H9 (cell line): ENCODE measurements at regions not wholly inside any gene's neighbourhood (a gene's known extent, or its start where the extent isn't known, plus 50 kb on each side); places are given as distances from the start of the nearest gene placed in this dataset.
"Not testable (repeated sequence)": the region's sequence is repeated elsewhere in the genome, so short reads cannot be mapped to it uniquely, and the experiment has no call there.

ENCODE experiments used
- DNase-seq: peaks from one replicate; pipeline ENCODE4 v3.0.0-alpha.2; 2017
- H2AFZ ChIP-seq: one replicate; pipeline ENCODE4 v1.6.1; 2013; ENCODE audit warnings: mild to moderate bottlenecking, low read length, control low read depth, moderate library complexity
- H2AK5ac ChIP-seq: 2 replicates; pipeline ENCODE4 v1.6.1; 2013; ENCODE audit warnings: low read length, control low read depth, mixed read lengths; ENCODE audit not compliant: insufficient read length
- H2BK120ac ChIP-seq: one replicate; pipeline ENCODE4 v1.6.1; 2013; ENCODE audit warnings: low read depth, mild to moderate bottlenecking, low read length, control low read depth, inconsistent platforms; ENCODE audit not compliant: poor library complexity, severe bottlenecking
- H2BK12ac ChIP-seq: 2 replicates; pipeline ENCODE4 v1.6.1; 2013; ENCODE audit warnings: low read length, control low read depth, mixed read lengths, low read depth; ENCODE audit not compliant: insufficient read length
- H2BK15ac ChIP-seq: 2 replicates; pipeline ENCODE4 v1.6.1; 2013; ENCODE audit warnings: low read depth, low read length, control low read depth
- H2BK20ac ChIP-seq: one replicate; pipeline ENCODE4 v1.6.1; 2013; ENCODE audit warnings: low read depth, mild to moderate bottlenecking, low read length, control low read depth, inconsistent platforms; ENCODE audit not compliant: poor library complexity, severe bottlenecking
- H2BK5ac ChIP-seq: 2 replicates; pipeline ENCODE4 v1.6.1; 2013; ENCODE audit warnings: low read length, control low read depth, mixed read lengths; ENCODE audit not compliant: insufficient read length
- H3K14ac ChIP-seq: 2 replicates; pipeline ENCODE4 v1.6.1; 2013; ENCODE audit warnings: low read length, control low read depth; ENCODE audit not compliant: insufficient read depth
- H3K18ac ChIP-seq: 2 replicates; pipeline ENCODE4 v1.6.1; 2013; ENCODE audit warnings: low read depth, mild to moderate bottlenecking, mixed read lengths, low read length, control low read depth; ENCODE audit not compliant: insufficient read length
- H3K23ac ChIP-seq: 2 replicates; pipeline ENCODE4 v1.6.1; 2013; ENCODE audit warnings: low read length, control low read depth, mixed read lengths, low read depth; ENCODE audit not compliant: insufficient read length
- H3K23me2 ChIP-seq: 2 replicates; pipeline ENCODE4 v1.6.1; 2013; ENCODE audit warnings: low read depth, mild to moderate bottlenecking, mixed read lengths, low read length, control low read depth; ENCODE audit not compliant: insufficient read length, poor library complexity, severe bottlenecking
- H3K27ac ChIP-seq: 2 replicates; pipeline ENCODE4 v1.5.1; 2013; ENCODE audit warnings: low read length, control low read depth, mixed read lengths, low read depth; ENCODE audit not compliant: insufficient read length
- H3K27me3 ChIP-seq: 2 replicates; pipeline ENCODE4 v1.6.1; 2013; ENCODE audit warnings: low read length, control low read depth, inconsistent platforms; ENCODE audit not compliant: insufficient read depth
- H3K4ac ChIP-seq: 2 replicates; pipeline ENCODE4 v1.6.1; 2013; ENCODE audit warnings: low read depth, mild to moderate bottlenecking, control low read depth, inconsistent platforms, low read length, moderate library complexity
- H3K4me1 ChIP-seq: 2 replicates; pipeline ENCODE4 v1.6.1; 2013; ENCODE audit warnings: low read length, control low read depth, inconsistent platforms; ENCODE audit not compliant: insufficient read depth
- H3K4me2 ChIP-seq: 2 replicates; pipeline ENCODE4 v1.6.1; 2013; ENCODE audit warnings: low read length, control low read depth, mixed read lengths; ENCODE audit not compliant: insufficient read length, insufficient read depth
- H3K56ac ChIP-seq: 2 replicates; pipeline ENCODE4 v1.6.1; 2013; ENCODE audit warnings: low read depth, mild to moderate bottlenecking, mixed read lengths, low read length, control low read depth; ENCODE audit not compliant: insufficient read length
- H3K79me1 ChIP-seq: 2 replicates; pipeline ENCODE4 v1.6.1; 2013; ENCODE audit warnings: low read depth, mild to moderate bottlenecking, moderate library complexity, low read length, control low read depth, inconsistent platforms; ENCODE audit not compliant: insufficient read depth, poor library complexity, severe bottlenecking
- H3K79me2 ChIP-seq: 2 replicates; pipeline ENCODE4 v1.6.1; 2013; ENCODE audit warnings: low read length, control low read depth, inconsistent platforms; ENCODE audit not compliant: insufficient read depth
- H3K9ac ChIP-seq: 2 replicates; pipeline ENCODE4 v1.6.1; 2013; ENCODE audit warnings: low read length, control low read depth, mixed read lengths; ENCODE audit not compliant: insufficient read length; ENCODE audit errors: extremely low read depth
- H3K9me3 ChIP-seq: one replicate; pipeline ENCODE4 v1.6.1; 2013; ENCODE audit warnings: low read depth, low read length, inconsistent platforms; ENCODE audit not compliant: control insufficient read depth
- H3T11ph ChIP-seq: one replicate; pipeline ENCODE4 v1.6.1; 2013; ENCODE audit warnings: mild to moderate bottlenecking, low read length, control low read depth, inconsistent platforms
- H4K20me1 ChIP-seq: one replicate; pipeline ENCODE4 v1.6.1; 2013; ENCODE audit not compliant: control insufficient read depth, insufficient read length, insufficient read depth
- H4K5ac ChIP-seq: 2 replicates; pipeline ENCODE4 v1.6.1; 2013; ENCODE audit warnings: low read depth, mild to moderate bottlenecking, mixed read lengths, low read length, control low read depth; ENCODE audit not compliant: insufficient read length
- H4K8ac ChIP-seq: replicated peaks from 2 replicates; pipeline ENCODE4 v1.6.1; 2013; ENCODE audit warnings: low read length, control low read depth, mixed read lengths, low read depth; ENCODE audit not compliant: insufficient read length
- H4K91ac ChIP-seq: 2 replicates; pipeline ENCODE4 v1.6.1; 2013; ENCODE audit warnings: low read depth, mild to moderate bottlenecking, moderate library complexity, mixed read lengths, low read length, control low read depth; ENCODE audit not compliant: insufficient read length
- H3K27ac Mint-ChIP-seq, 3 experiments: 2 replicates in 2 of 3; 3 replicates in 1 of 3; pipeline ENCODE4 v1.8.0; 2020 to 2021; ENCODE audit warnings: mixed read lengths in 3 of 3, mild to moderate bottlenecking in 1 of 3, moderate library complexity in 1 of 3
- H3K27me3 Mint-ChIP-seq: 2 replicates; pipeline ENCODE4 v1.8.0; 2021; ENCODE audit warnings: low read depth, mild to moderate bottlenecking, moderate library complexity, mixed read lengths
- H3K36me3 Mint-ChIP-seq, 3 experiments: 2 replicates in 2 of 3; 3 replicates in 1 of 3; pipeline ENCODE4 v1.8.0; 2020 to 2021; ENCODE audit warnings: low read depth in 3 of 3, mixed read lengths in 3 of 3; ENCODE audit not compliant: insufficient read depth in 1 of 3
- H3K4me1 Mint-ChIP-seq, 2 experiments: 2 replicates each; pipeline ENCODE4 v1.8.0; 2020; ENCODE audit warnings: mixed read lengths in 2 of 2
- H3K4me3 Mint-ChIP-seq, 2 experiments: 2 replicates in 1 of 2; 3 replicates in 1 of 2; pipeline ENCODE4 v1.8.0; 2020 to 2021; ENCODE audit warnings: mild to moderate bottlenecking in 2 of 2, mixed read lengths in 2 of 2, moderate library complexity in 1 of 2
- H3K9me3 Mint-ChIP-seq, 2 experiments: 2 replicates in 1 of 2; 3 replicates in 1 of 2; pipeline ENCODE4 v1.8.0; 2020; ENCODE audit warnings: mild to moderate bottlenecking in 2 of 2, mixed read lengths in 2 of 2, moderate library complexity in 1 of 2
- WGBS: extraction: QIAGEN DNeasy Blood & Tissue Kit; methylation state at CpG from one replicate; pipeline ENCODE4 v1.1.7; 2013; ENCODE audit warnings: missing lambda C conversion rate, low lambda C conversion rate, mixed read lengths; ENCODE audit not compliant: insufficient read length; ENCODE audit errors: extremely low coverage; 5-methylcytosine and 5-hydroxymethylcytosine counted together

GRCh38 chrX:37519261-37519660 is 52.2 kb upstream of the LANCL3 start:
- not testable (repeated sequence) for H3K14ac ChIP-seq, H4K20me1 ChIP-seq, DNase-seq, H2BK20ac ChIP-seq, H2AFZ ChIP-seq, H2BK15ac ChIP-seq, H3K79me1 ChIP-seq, H3K27ac Mint-ChIP-seq, H3T11ph ChIP-seq, H4K91ac ChIP-seq, H2BK120ac ChIP-seq, H3K27me3 ChIP-seq, H3K23me2 ChIP-seq, H3K79me2 ChIP-seq, H3K27ac ChIP-seq, H3K9me3 ChIP-seq, H3K4me1 ChIP-seq, H2BK12ac ChIP-seq, H3K9ac ChIP-seq, H3K27me3 Mint-ChIP-seq, H3K18ac ChIP-seq, H3K36me3 Mint-ChIP-seq, H3K56ac ChIP-seq, H2BK5ac ChIP-seq, H3K4me3 Mint-ChIP-seq, H3K4me1 Mint-ChIP-seq, H4K8ac ChIP-seq, H3K4me2 ChIP-seq, H2AK5ac ChIP-seq, H3K23ac ChIP-seq, H3K4ac ChIP-seq, H4K5ac ChIP-seq
- peaks cover 25 to 26% of the 10 kb centered on the region in 2 experiments for H3K9me3 Mint-ChIP-seq
- WGBS = no CpG with 5 or more reads among the region's 4 CpGs

GRCh38 chrX:37520860-37521450 is 50.5 kb upstream of the LANCL3 start:
- not testable (repeated sequence) for H3K23ac ChIP-seq, H3K27ac ChIP-seq, H2BK15ac ChIP-seq, H2AK5ac ChIP-seq, H2AFZ ChIP-seq, H2BK12ac ChIP-seq, H2BK5ac ChIP-seq, H3K79me1 ChIP-seq, H3K36me3 Mint-ChIP-seq, H3K79me2 ChIP-seq, H4K91ac ChIP-seq, H3K56ac ChIP-seq, H3K18ac ChIP-seq, H3K27me3 Mint-ChIP-seq, H3K27ac Mint-ChIP-seq, H4K8ac ChIP-seq, H3T11ph ChIP-seq, H3K27me3 ChIP-seq, H3K14ac ChIP-seq, H3K4me1 ChIP-seq, H3K9ac ChIP-seq, H2BK20ac ChIP-seq, H2BK120ac ChIP-seq, H3K4me3 Mint-ChIP-seq, H4K5ac ChIP-seq, H3K4ac ChIP-seq, DNase-seq, H4K20me1 ChIP-seq, H3K4me2 ChIP-seq, H3K4me1 Mint-ChIP-seq, H3K9me3 ChIP-seq, H3K23me2 ChIP-seq
- peaks cover 35 to 41% of the 10 kb centered on the region in 2 experiments for H3K9me3 Mint-ChIP-seq
- no CpG with 5 or more reads among the region's 4 CpGs for WGBS
